H9 (cell line): ENCODE measurements at regions not wholly inside any gene's neighbourhood (a gene's known extent, or its start where the extent isn't known, plus 50 kb on each side); places are given as distances from the start of the nearest gene placed in this dataset.
"Not testable (repeated sequence)": the region's sequence is repeated elsewhere in the genome, so short reads cannot be mapped to it uniquely, and the experiment has no call there.

ENCODE experiments used
- DNase-seq: peaks from one replicate; pipeline ENCODE4 v3.0.0-alpha.2; 2017
- H2AFZ ChIP-seq: one replicate; pipeline ENCODE4 v1.6.1; 2013; ENCODE audit warnings: mild to moderate bottlenecking, low read length, control low read depth, moderate library complexity
- H2AK5ac ChIP-seq: 2 replicates; pipeline ENCODE4 v1.6.1; 2013; ENCODE audit warnings: low read length, control low read depth, mixed read lengths; ENCODE audit not compliant: insufficient read length
- H2BK120ac ChIP-seq: one replicate; pipeline ENCODE4 v1.6.1; 2013; ENCODE audit warnings: low read depth, mild to moderate bottlenecking, low read length, control low read depth, inconsistent platforms; ENCODE audit not compliant: poor library complexity, severe bottlenecking
- H2BK12ac ChIP-seq: 2 replicates; pipeline ENCODE4 v1.6.1; 2013; ENCODE audit warnings: low read length, control low read depth, mixed read lengths, low read depth; ENCODE audit not compliant: insufficient read length
- H2BK15ac ChIP-seq: 2 replicates; pipeline ENCODE4 v1.6.1; 2013; ENCODE audit warnings: low read depth, low read length, control low read depth
- H2BK20ac ChIP-seq: one replicate; pipeline ENCODE4 v1.6.1; 2013; ENCODE audit warnings: low read depth, mild to moderate bottlenecking, low read length, control low read depth, inconsistent platforms; ENCODE audit not compliant: poor library complexity, severe bottlenecking
- H2BK5ac ChIP-seq: 2 replicates; pipeline ENCODE4 v1.6.1; 2013; ENCODE audit warnings: low read length, control low read depth, mixed read lengths; ENCODE audit not compliant: insufficient read length
- H3K14ac ChIP-seq: 2 replicates; pipeline ENCODE4 v1.6.1; 2013; ENCODE audit warnings: low read length, control low read depth; ENCODE audit not compliant: insufficient read depth
- H3K18ac ChIP-seq: 2 replicates; pipeline ENCODE4 v1.6.1; 2013; ENCODE audit warnings: low read depth, mild to moderate bottlenecking, mixed read lengths, low read length, control low read depth; ENCODE audit not compliant: insufficient read length
- H3K23ac ChIP-seq: 2 replicates; pipeline ENCODE4 v1.6.1; 2013; ENCODE audit warnings: low read length, control low read depth, mixed read lengths, low read depth; ENCODE audit not compliant: insufficient read length
- H3K23me2 ChIP-seq: 2 replicates; pipeline ENCODE4 v1.6.1; 2013; ENCODE audit warnings: low read depth, mild to moderate bottlenecking, mixed read lengths, low read length, control low read depth; ENCODE audit not compliant: insufficient read length, poor library complexity, severe bottlenecking
- H3K27ac ChIP-seq: 2 replicates; pipeline ENCODE4 v1.5.1; 2013; ENCODE audit warnings: low read length, control low read depth, mixed read lengths, low read depth; ENCODE audit not compliant: insufficient read length
- H3K27me3 ChIP-seq: 2 replicates; pipeline ENCODE4 v1.6.1; 2013; ENCODE audit warnings: low read length, control low read depth, inconsistent platforms; ENCODE audit not compliant: insufficient read depth
- H3K4ac ChIP-seq: 2 replicates; pipeline ENCODE4 v1.6.1; 2013; ENCODE audit warnings: low read depth, mild to moderate bottlenecking, control low read depth, inconsistent platforms, low read length, moderate library complexity
- H3K4me1 ChIP-seq: 2 replicates; pipeline ENCODE4 v1.6.1; 2013; ENCODE audit warnings: low read length, control low read depth, inconsistent platforms; ENCODE audit not compliant: insufficient read depth
- H3K4me2 ChIP-seq: 2 replicates; pipeline ENCODE4 v1.6.1; 2013; ENCODE audit warnings: low read length, control low read depth, mixed read lengths; ENCODE audit not compliant: insufficient read length, insufficient read depth
- H3K56ac ChIP-seq: 2 replicates; pipeline ENCODE4 v1.6.1; 2013; ENCODE audit warnings: low read depth, mild to moderate bottlenecking, mixed read lengths, low read length, control low read depth; ENCODE audit not compliant: insufficient read length
- H3K79me1 ChIP-seq: 2 replicates; pipeline ENCODE4 v1.6.1; 2013; ENCODE audit warnings: low read depth, mild to moderate bottlenecking, moderate library complexity, low read length, control low read depth, inconsistent platforms; ENCODE audit not compliant: insufficient read depth, poor library complexity, severe bottlenecking
- H3K79me2 ChIP-seq: 2 replicates; pipeline ENCODE4 v1.6.1; 2013; ENCODE audit warnings: low read length, control low read depth, inconsistent platforms; ENCODE audit not compliant: insufficient read depth
- H3K9ac ChIP-seq: 2 replicates; pipeline ENCODE4 v1.6.1; 2013; ENCODE audit warnings: low read length, control low read depth, mixed read lengths; ENCODE audit not compliant: insufficient read length; ENCODE audit errors: extremely low read depth
- H3K9me3 ChIP-seq: one replicate; pipeline ENCODE4 v1.6.1; 2013; ENCODE audit warnings: low read depth, low read length, inconsistent platforms; ENCODE audit not compliant: control insufficient read depth
- H3T11ph ChIP-seq: one replicate; pipeline ENCODE4 v1.6.1; 2013; ENCODE audit warnings: mild to moderate bottlenecking, low read length, control low read depth, inconsistent platforms
- H4K20me1 ChIP-seq: one replicate; pipeline ENCODE4 v1.6.1; 2013; ENCODE audit not compliant: control insufficient read depth, insufficient read length, insufficient read depth
- H4K5ac ChIP-seq: 2 replicates; pipeline ENCODE4 v1.6.1; 2013; ENCODE audit warnings: low read depth, mild to moderate bottlenecking, mixed read lengths, low read length, control low read depth; ENCODE audit not compliant: insufficient read length
- H4K8ac ChIP-seq: replicated peaks from 2 replicates; pipeline ENCODE4 v1.6.1; 2013; ENCODE audit warnings: low read length, control low read depth, mixed read lengths, low read depth; ENCODE audit not compliant: insufficient read length
- H4K91ac ChIP-seq: 2 replicates; pipeline ENCODE4 v1.6.1; 2013; ENCODE audit warnings: low read depth, mild to moderate bottlenecking, moderate library complexity, mixed read lengths, low read length, control low read depth; ENCODE audit not compliant: insufficient read length
- H3K27ac Mint-ChIP-seq, 3 experiments: 2 replicates in 2 of 3; 3 replicates in 1 of 3; pipeline ENCODE4 v1.8.0; 2020 to 2021; ENCODE audit warnings: mixed read lengths in 3 of 3, mild to moderate bottlenecking in 1 of 3, moderate library complexity in 1 of 3
- H3K27me3 Mint-ChIP-seq: 2 replicates; pipeline ENCODE4 v1.8.0; 2021; ENCODE audit warnings: low read depth, mild to moderate bottlenecking, moderate library complexity, mixed read lengths
- H3K36me3 Mint-ChIP-seq, 3 experiments: 2 replicates in 2 of 3; 3 replicates in 1 of 3; pipeline ENCODE4 v1.8.0; 2020 to 2021; ENCODE audit warnings: low read depth in 3 of 3, mixed read lengths in 3 of 3; ENCODE audit not compliant: insufficient read depth in 1 of 3
- H3K4me1 Mint-ChIP-seq, 2 experiments: 2 replicates each; pipeline ENCODE4 v1.8.0; 2020; ENCODE audit warnings: mixed read lengths in 2 of 2
- H3K4me3 Mint-ChIP-seq, 2 experiments: 2 replicates in 1 of 2; 3 replicates in 1 of 2; pipeline ENCODE4 v1.8.0; 2020 to 2021; ENCODE audit warnings: mild to moderate bottlenecking in 2 of 2, mixed read lengths in 2 of 2, moderate library complexity in 1 of 2
- H3K9me3 Mint-ChIP-seq, 2 experiments: 2 replicates in 1 of 2; 3 replicates in 1 of 2; pipeline ENCODE4 v1.8.0; 2020; ENCODE audit warnings: mild to moderate bottlenecking in 2 of 2, mixed read lengths in 2 of 2, moderate library complexity in 1 of 2
- WGBS: extraction: QIAGEN DNeasy Blood & Tissue Kit; methylation state at CpG from one replicate; pipeline ENCODE4 v1.1.7; 2013; ENCODE audit warnings: missing lambda C conversion rate, low lambda C conversion rate, mixed read lengths; ENCODE audit not compliant: insufficient read length; ENCODE audit errors: extremely low coverage; 5-methylcytosine and 5-hydroxymethylcytosine counted together

- not testable (repeated sequence) for H3K23ac ChIP-seq, H3K56ac ChIP-seq, H3K79me2 ChIP-seq, H2BK20ac ChIP-seq, H3K27ac ChIP-seq, H3K27ac Mint-ChIP-seq, H3K9me3 ChIP-seq, H3K18ac ChIP-seq, H3K14ac ChIP-seq, H3K4me1 ChIP-seq, H3K4me2 ChIP-seq, H3K23me2 ChIP-seq, H3K27me3 Mint-ChIP-seq, H2AK5ac ChIP-seq, H3K4ac ChIP-seq, H3K27me3 ChIP-seq, H3K36me3 Mint-ChIP-seq, DNase-seq, H2AFZ ChIP-seq, H3K4me3 Mint-ChIP-seq, H4K5ac ChIP-seq, H4K20me1 ChIP-seq, H4K8ac ChIP-seq, H3T11ph ChIP-seq, H3K79me1 ChIP-seq, H3K9me3 Mint-ChIP-seq, H3K9ac ChIP-seq, H2BK12ac ChIP-seq, H4K91ac ChIP-seq, H2BK120ac ChIP-seq, H2BK5ac ChIP-seq, H2BK15ac ChIP-seq
- H3K4me1 Mint-ChIP-seq = peaks cover 8 to 21% of the 10 kb centered on the region in 2 experiments
- no CpG with 5 or more reads among the region's 30 CpGs for WGBS
Observed at GRCh38 chr1:148404786-148405568, 78.1 kb downstream of the PPIAL4G start.

- peaks cover 8 to 21% of the 10 kb centered on the region in 2 experiments for H3K4me1 Mint-ChIP-seq
- not testable (repeated sequence) for H3K14ac ChIP-seq, H2AFZ ChIP-seq, H3K27ac Mint-ChIP-seq, H3K36me3 Mint-ChIP-seq, H2AK5ac ChIP-seq, H3K27ac ChIP-seq, H2BK12ac ChIP-seq, H3T11ph ChIP-seq, H2BK120ac ChIP-seq, H4K8ac ChIP-seq, H3K9me3 ChIP-seq, H3K4me2 ChIP-seq, H3K79me1 ChIP-seq, H4K91ac ChIP-seq, H4K5ac ChIP-seq, H2BK5ac ChIP-seq, DNase-seq, H3K18ac ChIP-seq, H3K27me3 ChIP-seq, H4K20me1 ChIP-seq, H3K4ac ChIP-seq, H3K23ac ChIP-seq, H2BK15ac ChIP-seq, H3K9ac ChIP-seq, H3K56ac ChIP-seq, H3K79me2 ChIP-seq, H3K23me2 ChIP-seq, H3K4me1 ChIP-seq, H3K9me3 Mint-ChIP-seq, H3K4me3 Mint-ChIP-seq, H2BK20ac ChIP-seq, H3K27me3 Mint-ChIP-seq
- no CpG with 5 or more reads among the region's 2 CpGs for WGBS
Observed at GRCh38 chr1:148403925-148404324, 79.2 kb downstream of the PPIAL4G start.
